ENCODE measurements at regions not wholly inside any gene's neighbourhood (a gene's known extent, or its start where the extent isn't known, plus 50 kb on each side); places are given as distances from the start of the nearest gene placed in this dataset.

GRCh38 chr12:105611340-105611739 lies 280.8 kb downstream of the C12orf75 start:
- TF ChIP-seq GATA3 (IDR thresholded peaks at IDR 0.05; ENCODE audit: low read depth, low read length) (no peak), GATA2 (IDR thresholded peaks at IDR 0.05; ENCODE audit: low read depth, low read length) (no peak)

Measured in SH-SY5Y (cell line).